A549 (cell line): ENCODE measurements at regions not wholly inside any gene's neighbourhood (a gene's known extent, or its start where the extent isn't known, plus 50 kb on each side); places are given as distances from the start of the nearest gene placed in this dataset.

Experiments used
- ATAC-seq, 2 experiments: fragments of 200-7000 bp in 1 of 2; fragments of >200 bp in 1 of 2; cut with Nextera tagmentation in 1 of 2; cut with Tn5 transposase in 1 of 2; 3 replicates each; pipeline versions ENCODE4 v1.8.0 to v1.9.1; 2018 to 2020; ENCODE audit warnings: mild to moderate bottlenecking in 1 of 2, moderate library complexity in 1 of 2
- CTCF ChIA-PET: fragments of 300-600 bp; sonication (Branson Sonifier 250); formaldehyde crosslinking; extraction: SDS; loops from one replicate; lab custom pipeline; 2021; ENCODE audit warnings: antibody characterized with exemption, inconsistent platforms; lab: Yijun Ruan, JAX
- POLR2A ChIA-PET: fragments of 350-600 bp; formaldehyde crosslinking; extraction: SDS; loops from one replicate; lab custom pipeline; 2021; ENCODE audit warnings: antibody characterized with exemption, inconsistent platforms; lab: Yijun Ruan, JAX
- DNase-seq, 2 experiments: peaks; one replicate each; pipeline versions ENCODE4 v3.0.0 to v3.0.0-alpha.2; 2011 to 2016; ENCODE audit warnings: low read depth in 1 of 2, low spot score in 1 of 2
- FAIRE-seq: peaks from 2 replicates; lab custom pipeline; 2011; peaks lifted over from hg19 to GRCh38; lab: Jason Lieb, UNC
- H3K27ac ChIP-seq, 2 experiments: fragments of >200 bp; sonication (Bioruptor Twin); formaldehyde crosslinking; 3 replicates each; pipeline ENCODE4 v1.5.1; 2016 to 2017
- H3K4me1 ChIP-seq: fragments of >200 bp; sonication (Bioruptor Twin); formaldehyde crosslinking; 3 replicates; pipeline ENCODE4 v1.6.1; 2016
- H3K4me2 ChIP-seq: fragments of >200 bp; sonication (Bioruptor Twin); formaldehyde crosslinking; 3 replicates; pipeline ENCODE4 v1.6.1; 2016
- H3K4me3 ChIP-seq: fragments of >200 bp; sonication (Bioruptor Twin); formaldehyde crosslinking; 3 replicates; pipeline ENCODE4 v1.5.1; 2016
- H3K9me3 ChIP-seq: fragments of >200 bp; sonication (Bioruptor Twin); formaldehyde crosslinking; 3 replicates; pipeline ENCODE4 v1.6.1; 2016
- CBX8 ChIP-seq: fragments of 200-600 bp; sonication (generic); IDR thresholded peaks from 2 replicates; pipeline ENCODE4 v1.6.1; 2016
- EHF ChIP-seq: fragments of 250-450 bp; sonication (Bioruptor Pico); IDR thresholded peaks from 2 replicates; pipeline ENCODE4 v1.5.0; 2020; ENCODE audit warnings: mild to moderate bottlenecking
- FOSB ChIP-seq: fragments of 250-450 bp; sonication (Bioruptor Pico); IDR thresholded peaks from 2 replicates; pipeline ENCODE4 v1.5.0; 2020; ENCODE audit warnings: mild to moderate bottlenecking, moderate library complexity
- FOXS1 ChIP-seq: fragments of 250-450 bp; sonication (Bioruptor Pico); IDR thresholded peaks from 2 replicates; pipeline ENCODE4 v1.5.0; 2020; ENCODE audit warnings: mild to moderate bottlenecking, moderate library complexity
- GATA3 ChIP-seq: IDR thresholded peaks from 2 replicates; pipeline ENCODE4 v1.6.1; 2012; ENCODE audit warnings: borderline replicate concordance
- HOXB13 ChIP-seq: fragments of 250-450 bp; sonication (Bioruptor Pico); IDR thresholded peaks from 2 replicates; pipeline ENCODE4 v1.5.0; 2020; ENCODE audit warnings: low read depth, mild to moderate bottlenecking, moderate library complexity
- JUNB ChIP-seq: fragments of >200 bp; sonication (Bioruptor Twin); formaldehyde crosslinking; IDR thresholded peaks from 2 replicates; pipeline ENCODE4 v1.6.1; 2016
- KDM1A ChIP-seq: fragments of 200-600 bp; sonication (generic); IDR thresholded peaks from 2 replicates; pipeline ENCODE4 v1.6.1; 2016; ENCODE audit warnings: low read depth, mild to moderate bottlenecking
- KDM5A ChIP-seq: fragments of 200-600 bp; sonication (generic); IDR thresholded peaks from 2 replicates; pipeline ENCODE4 v1.6.1; 2016; ENCODE audit warnings: antibody characterized with exemption, mild to moderate bottlenecking
- MAFK ChIP-seq: fragments of 450-650 bp; IDR thresholded peaks from 2 replicates; pipeline ENCODE4 v1.6.1; 2014; ENCODE audit not compliant: partially characterized antibody
- MYC ChIP-seq: IDR thresholded peaks from 2 replicates; pipeline ENCODE4 v1.6.1; 2012; ENCODE audit warnings: mild to moderate bottlenecking, inconsistent platforms, low read length, improper control_type of control experiment, borderline replicate concordance
- NPAS2 ChIP-seq: fragments of 250-450 bp; sonication (Bioruptor Pico); IDR thresholded peaks from 2 replicates; pipeline ENCODE4 v1.8.0; 2022; ENCODE audit warnings: mild to moderate bottlenecking, moderate library complexity, borderline replicate concordance
- NR3C1 ChIP-seq: fragments of >200 bp; sonication (Bioruptor Twin); formaldehyde crosslinking; IDR thresholded peaks from 3 replicates; pipeline ENCODE4 v1.6.1; 2017
- RARB ChIP-seq: fragments of 250-450 bp; sonication (Bioruptor Pico); IDR thresholded peaks from 2 replicates; pipeline ENCODE4 v1.8.0; 2021; ENCODE audit warnings: mild to moderate bottlenecking, moderate library complexity
- RCOR1 ChIP-seq: fragments of 150-350 bp; IDR thresholded peaks from 2 replicates; pipeline ENCODE4 v1.6.1; 2014; ENCODE audit warnings: antibody characterized with exemption, low read length, low read depth
- SMC3 ChIP-seq: fragments of >200 bp; sonication (Bioruptor Twin); formaldehyde crosslinking; IDR thresholded peaks from 3 replicates; pipeline ENCODE4 v1.6.1; 2018; ENCODE audit warnings: inconsistent platforms
- ZC3H11A ChIP-seq: fragments of 450-650 bp; IDR thresholded peaks from 2 replicates; pipeline ENCODE4 v1.6.1; 2014; ENCODE audit warnings: antibody characterized with exemption, mild to moderate bottlenecking
- ZFP36 ChIP-seq: fragments of 450-650 bp; IDR thresholded peaks from 2 replicates; pipeline ENCODE4 v1.6.1; 2014; ENCODE audit warnings: borderline replicate concordance; ENCODE audit not compliant: partially characterized antibody
- WGBS: methylation state at CpG from one replicate; pipeline ENCODE4 v1.1.6; 2017; ENCODE audit errors: missing lambda C conversion rate; 5-methylcytosine and 5-hydroxymethylcytosine counted together
- TF ChIP-seq, protein P1 (sequence below): fragments of >200 bp; sonication (Bioruptor Twin); formaldehyde crosslinking; IDR thresholded peaks from 2 replicates; pipeline ENCODE4 v1.6.1; 2016
- TF ChIP-seq, protein P2 (sequence below): IDR thresholded peaks from 2 replicates; pipeline ENCODE4 v1.6.1; 2012; ENCODE audit warnings: low read depth, borderline replicate concordance
- TF ChIP-seq, protein P3 (sequence below): fragments of >200 bp; sonication (Bioruptor Twin); formaldehyde crosslinking; IDR thresholded peaks from 3 replicates; pipeline ENCODE4 v1.6.1; 2016
- TF ChIP-seq, protein P4 (sequence below): fragments of 250-450 bp; sonication (Bioruptor Pico); IDR thresholded peaks from 2 replicates; pipeline ENCODE4 v1.5.0; 2021; ENCODE audit warnings: mild to moderate bottlenecking, moderate library complexity, borderline replicate concordance
- TF ChIP-seq, protein P5 (sequence below): fragments of 150-350 bp; IDR thresholded peaks from 2 replicates; pipeline ENCODE4 v1.6.1; 2014; ENCODE audit warnings: low read depth, mild to moderate bottlenecking, low read length

DNA sequence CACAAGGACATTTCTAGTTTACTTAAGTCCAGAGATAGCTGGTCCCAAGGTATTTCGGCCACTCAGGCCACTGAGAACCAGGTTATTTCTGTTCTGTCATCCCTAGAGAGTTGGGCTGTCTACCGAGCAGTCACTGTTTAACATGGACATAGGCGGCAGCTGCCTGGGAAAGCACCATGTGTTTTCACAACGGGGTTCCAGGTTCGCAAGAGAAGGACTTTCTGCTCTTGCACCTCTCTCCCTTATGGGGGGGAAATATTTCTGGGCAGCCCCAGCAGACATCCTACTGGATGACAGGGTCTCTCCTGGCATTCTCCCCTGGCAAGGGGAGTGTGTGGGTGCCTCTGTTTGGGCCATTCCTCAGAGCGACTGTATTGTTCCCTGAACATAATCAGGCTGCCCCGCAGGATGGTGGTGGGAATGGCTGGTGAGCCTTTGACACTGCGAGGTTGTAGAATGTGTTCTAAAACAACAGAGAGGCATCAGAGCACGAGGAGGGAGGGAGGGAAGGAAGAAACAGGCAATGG is 64.4 kb upstream of the DUSP22 start:
- H3K9me3 ChIP-seq, result no peaks in the 10 kb centered on the region
- DNase-seq, result no peak
- H3K4me2 ChIP-seq, result no peak overlapping the region
- no peak overlapping the region for H3K27ac ChIP-seq
- no peaks in the 10 kb centered on the region for H3K4me1 ChIP-seq
- ChIA-PET CTCF (interaction anchor here (2.1 kb wide), 1 partner anchor 10 kb away, joined by 8 read pairs; no protein-coding TSS in a partner anchor), POLR2A (no interaction called here)
- 53% methylated on average over 8 of the region's 9 CpGs for WGBS
- ATAC-seq, result no peak
- TF ChIP-seq ZFP36, result no peak
- no peak for TF ChIP-seq NPAS2 (CRISPR knock-in tag)
- no peak for TF ChIP-seq KDM5A
- TF ChIP-seq GATA3, result no peak
- no peak for TF ChIP-seq SMC3
- no peak for TF ChIP-seq FOXS1 (CRISPR knock-in tag)
- no peak for TF ChIP-seq MAFK
- TF ChIP-seq, protein P1, sequence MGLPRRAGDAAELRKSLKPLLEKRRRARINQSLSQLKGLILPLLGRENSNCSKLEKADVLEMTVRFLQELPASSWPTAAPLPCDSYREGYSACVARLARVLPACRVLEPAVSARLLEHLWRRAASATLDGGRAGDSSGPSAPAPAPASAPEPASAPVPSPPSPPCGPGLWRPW, result no peak
- no peak for TF ChIP-seq ZC3H11A
- TF ChIP-seq, protein P2, sequence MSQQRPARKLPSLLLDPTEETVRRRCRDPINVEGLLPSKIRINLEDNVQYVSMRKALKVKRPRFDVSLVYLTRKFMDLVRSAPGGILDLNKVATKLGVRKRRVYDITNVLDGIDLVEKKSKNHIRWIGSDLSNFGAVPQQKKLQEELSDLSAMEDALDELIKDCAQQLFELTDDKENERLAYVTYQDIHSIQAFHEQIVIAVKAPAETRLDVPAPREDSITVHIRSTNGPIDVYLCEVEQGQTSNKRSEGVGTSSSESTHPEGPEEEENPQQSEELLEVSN, result no peak
- TF ChIP-seq JUNB, result no peak
- no peak for TF ChIP-seq NR3C1
- no peak for TF ChIP-seq RCOR1
- TF ChIP-seq EHF (CRISPR knock-in tag), result no peak
- TF ChIP-seq HOXB13 (CRISPR knock-in tag), result no peak
- no peak for TF ChIP-seq FOSB (CRISPR knock-in tag)
- TF ChIP-seq, protein P3, sequence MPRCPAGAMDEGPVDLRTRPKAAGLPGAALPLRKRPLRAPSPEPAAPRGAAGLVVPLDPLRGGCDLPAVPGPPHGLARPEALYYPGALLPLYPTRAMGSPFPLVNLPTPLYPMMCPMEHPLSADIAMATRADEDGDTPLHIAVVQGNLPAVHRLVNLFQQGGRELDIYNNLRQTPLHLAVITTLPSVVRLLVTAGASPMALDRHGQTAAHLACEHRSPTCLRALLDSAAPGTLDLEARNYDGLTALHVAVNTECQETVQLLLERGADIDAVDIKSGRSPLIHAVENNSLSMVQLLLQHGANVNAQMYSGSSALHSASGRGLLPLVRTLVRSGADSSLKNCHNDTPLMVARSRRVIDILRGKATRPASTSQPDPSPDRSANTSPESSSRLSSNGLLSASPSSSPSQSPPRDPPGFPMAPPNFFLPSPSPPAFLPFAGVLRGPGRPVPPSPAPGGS, result no peak
- TF ChIP-seq, protein P4, sequence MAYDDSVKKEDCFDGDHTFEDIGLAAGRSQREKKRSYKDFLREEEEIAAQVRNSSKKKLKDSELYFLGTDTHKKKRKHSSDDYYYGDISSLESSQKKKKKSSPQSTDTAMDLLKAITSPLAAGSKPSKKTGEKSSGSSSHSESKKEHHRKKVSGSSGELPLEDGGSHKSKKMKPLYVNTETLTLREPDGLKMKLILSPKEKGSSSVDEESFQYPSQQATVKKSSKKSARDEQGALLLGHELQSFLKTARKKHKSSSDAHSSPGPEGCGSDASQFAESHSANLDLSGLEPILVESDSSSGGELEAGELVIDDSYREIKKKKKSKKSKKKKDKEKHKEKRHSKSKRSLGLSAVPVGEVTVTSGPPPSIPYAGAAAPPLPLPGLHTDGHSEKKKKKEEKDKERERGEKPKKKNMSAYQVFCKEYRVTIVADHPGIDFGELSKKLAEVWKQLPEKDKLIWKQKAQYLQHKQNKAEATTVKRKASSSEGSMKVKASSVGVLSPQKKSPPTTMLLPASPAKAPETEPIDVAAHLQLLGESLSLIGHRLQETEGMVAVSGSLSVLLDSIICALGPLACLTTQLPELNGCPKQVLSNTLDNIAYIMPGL (CRISPR knock-in tag), result no peak
- no peak for TF ChIP-seq CBX8
- no peak for TF ChIP-seq RARB (CRISPR knock-in tag)
- TF ChIP-seq, all 56 proteins: peak for 0
- no peak for FAIRE-seq
- no peak overlapping the region for H3K4me3 ChIP-seq

DNA sequence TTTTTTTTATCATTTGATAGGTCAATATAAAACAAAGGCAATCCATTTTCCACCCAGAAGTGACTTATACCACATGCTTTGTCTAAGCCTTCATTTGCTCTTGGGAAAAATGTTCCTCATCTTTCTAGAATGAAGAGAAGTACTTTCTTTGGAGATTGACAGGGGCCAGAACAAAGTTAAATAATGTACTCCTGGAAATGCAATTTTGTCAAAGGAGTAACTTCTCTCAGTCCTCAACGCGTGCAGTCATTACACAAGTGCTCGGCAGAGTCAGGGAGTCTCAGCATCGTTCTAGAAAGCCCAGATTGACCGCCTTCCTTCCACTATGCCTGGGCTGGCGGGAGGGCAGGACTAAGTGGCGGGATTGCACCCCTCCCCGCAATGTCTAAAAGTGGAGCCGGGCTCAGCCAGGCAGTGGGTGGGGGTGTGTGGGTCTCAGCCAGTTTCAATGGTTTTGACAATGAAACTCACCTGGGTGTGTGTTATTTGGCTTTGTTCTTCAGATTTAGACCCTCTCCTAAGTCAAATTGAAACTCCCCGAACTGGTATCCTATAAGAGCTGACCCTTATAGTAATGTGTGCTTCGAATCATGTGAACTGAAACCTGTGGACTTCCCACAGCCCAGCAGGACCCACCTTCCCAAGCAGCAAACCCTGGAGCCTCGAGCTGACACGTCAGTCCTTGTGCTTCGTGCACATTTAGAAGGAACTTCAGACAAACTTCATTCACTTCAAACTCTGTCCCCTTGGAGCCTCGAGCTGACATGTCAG is 63.2 kb upstream of the DUSP22 start:
- no peak overlapping the region for H3K4me3 ChIP-seq
- TF ChIP-seq MYC (no peak), RCOR1 (no peak), NR3C1 (no peak), MAFK (no peak), KDM1A (no peak)
- TF ChIP-seq, protein P5, sequence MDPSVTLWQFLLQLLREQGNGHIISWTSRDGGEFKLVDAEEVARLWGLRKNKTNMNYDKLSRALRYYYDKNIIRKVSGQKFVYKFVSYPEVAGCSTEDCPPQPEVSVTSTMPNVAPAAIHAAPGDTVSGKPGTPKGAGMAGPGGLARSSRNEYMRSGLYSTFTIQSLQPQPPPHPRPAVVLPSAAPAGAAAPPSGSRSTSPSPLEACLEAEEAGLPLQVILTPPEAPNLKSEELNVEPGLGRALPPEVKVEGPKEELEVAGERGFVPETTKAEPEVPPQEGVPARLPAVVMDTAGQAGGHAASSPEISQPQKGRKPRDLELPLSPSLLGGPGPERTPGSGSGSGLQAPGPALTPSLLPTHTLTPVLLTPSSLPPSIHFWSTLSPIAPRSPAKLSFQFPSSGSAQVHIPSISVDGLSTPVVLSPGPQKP, result no peak
- TF ChIP-seq, all 56 proteins: peak for 0
- Histone ChIP-seq H3K4me2 (no peak overlapping the region), H3K4me1 (no peaks in the 10 kb centered on the region), H3K9me3 (no peaks in the 10 kb centered on the region), H3K27ac (no peak overlapping the region)
- DNase-seq (no peak), FAIRE-seq (no peak), ATAC-seq (no peak)
- CTCF ChIA-PET, result interaction anchor here (1.1 to 1.6 kb wide), 2 partner anchors 11 to 13 kb away, joined by 3 to 4 read pairs; no protein-coding TSS in a partner anchor
- 48% methylated on average over 14 of the region's 15 CpGs for whole genome bisulfite sequencing
- POLR2A ChIA-PET, result no interaction called here
